B cell (primary cell): ENCODE measurements at regions not wholly inside any gene's neighbourhood (a gene's known extent, or its start where the extent isn't known, plus 50 kb on each side); places are given as distances from the start of the nearest gene placed in this dataset.

Experiments used
- CTCF ChIP-seq: fragments of 200-600 bp; IDR thresholded peaks from one replicate; pipeline ENCODE4 v1.8.0; 2022; ENCODE audit warnings: antibody characterized with exemption, mild to moderate bottlenecking
- EZH2 ChIP-seq: IDR thresholded peaks from 2 replicates; pipeline ENCODE4 v1.6.1; 2012; ENCODE audit warnings: borderline replicate concordance, low read depth, mild to moderate bottlenecking, moderate library complexity, low read length; ENCODE audit not compliant: insufficient read depth, poor library complexity, severe bottlenecking

GRCh38 chr2:117519721-117520120 is 294.8 kb upstream of the DDX18 start:
- TF ChIP-seq EZH2 (no peak), CTCF (no peak)
